ENCODE measurements at regions not wholly inside any gene's neighbourhood (a gene's known extent, or its start where the extent isn't known, plus 50 kb on each side); places are given as distances from the start of the nearest gene placed in this dataset.

GRCh38 chr5:145682197-145682899 is 152.8 kb downstream of the PRELID2 start:
- H3K4me2 ChIP-seq (ENCODE audit: insufficient read depth, low read length): no peak overlapping the region
- no peaks in the 10 kb centered on the region for H3K79me2 ChIP-seq (ENCODE audit: control insufficient read depth, insufficient read depth, low read length)
- H3K9me3 ChIP-seq (replicated peaks; ENCODE audit: control insufficient read depth, insufficient read depth, low read depth, low read length): no peaks in the 10 kb centered on the region
- peaks cover 0 to 10% of the 10 kb centered on the region in 2 experiments; a peak in 2 of 5 replicates for H3K4me1 ChIP-seq (replicated peaks in 1 of 2; ENCODE audit: control insufficient read depth in 2 of 2, insufficient read depth in 2 of 2, low read length in 2 of 2)
- intact Hi-C loops (cut with micrococcal nuclease) (loop anchor here (5.0 to 10.0 kb wide), 2 partner anchors 365 to 742 kb away; no protein-coding TSS in a partner anchor), in situ Hi-C loops (cut with MboI) (loop anchor here (10.0 kb wide), 2 partner anchors 202 to 372 kb away; no protein-coding TSS in a partner anchor)
- POLR2A ChIA-PET: interaction anchor here (2.0 kb wide), 1 partner anchor 11 kb away, joined by 7 read pairs; no protein-coding TSS in a partner anchor
- H4K20me1 ChIP-seq (replicated peaks; ENCODE audit: control insufficient read depth, insufficient read depth, low read length): no peaks in the 10 kb centered on the region
- TF ChIP-seq ZNF512 (tag; IDR thresholded peaks at IDR 0.05): peak; percentile 81; the same call in 1 of the 2 replicates
- no peak for TF ChIP-seq SNAPC5 (CRISPR knock-in tag; IDR thresholded peaks at IDR 0.05)
- 0 out of 2 replicates have a peak, but pooled peaks have one; percentile 54 for TF ChIP-seq MECOM (CRISPR knock-in tag; IDR thresholded peaks at IDR 0.05)
- peak; percentile 23; the same call in 1 of the 2 replicates for TF ChIP-seq SMAD4 (CRISPR knock-in tag; conservative IDR thresholded peaks at IDR 0.05)
- 0 out of 2 replicates have a peak, but pooled peaks have one; percentile 14 for TF ChIP-seq ZNF589 (CRISPR knock-in tag; IDR thresholded peaks at IDR 0.05; ENCODE audit: low read depth)
- TF ChIP-seq BHLHE40 (IDR thresholded peaks at IDR 0.05; ENCODE audit: low read length): no peak
- H2AFZ ChIP-seq (ENCODE audit: low read depth, low read length): peak overlapping the region; percentile 53
- no peak overlapping the region for H3K27ac ChIP-seq (ENCODE audit: extremely low read depth, low read depth, low read length)
- FAIRE-seq: no peak
- no peaks in the 10 kb centered on the region for H3K9me1 ChIP-seq (ENCODE audit: control insufficient read depth, insufficient read depth, low read length)
- CTCF ChIA-PET (ENCODE audit: low intra/inter-chr PET ratio): no interaction called here
- DNase-seq (ENCODE audit: extremely low read depth in 1 of 4, low spot score in 3 of 4): no peak
- no peak for ATAC-seq
- no TSS peak for BruUV-seq (replicated peaks)
- WGBS (ENCODE audit: insufficient coverage, low coverage, missing lambda C conversion rate): 80% methylated on average over 8 of the region's 8 CpGs
- no peaks in the 10 kb centered on the region for H3K27me3 ChIP-seq (ENCODE audit: control insufficient read depth in 2 of 2, insufficient read depth in 2 of 2, low read length in 2 of 2)
- no peak overlapping the region for H3K4me3 ChIP-seq
- H3K9ac ChIP-seq (ENCODE audit: insufficient read depth in 1 of 2, low read depth in 2 of 2, low read length in 2 of 2): no peak overlapping the region
- no peaks in the 10 kb centered on the region for H3K36me3 ChIP-seq (ENCODE audit: control insufficient read depth, insufficient read depth, low read length)

Measured in K562 (cell line).